GM23338 (cell line): ENCODE measurements at regions not wholly inside any gene's neighbourhood (a gene's known extent, or its start where the extent isn't known, plus 50 kb on each side); places are given as distances from the start of the nearest gene placed in this dataset.

Source experiments
- EZH2 ChIP-seq: fragments of 200-600 bp; sonication (generic); IDR thresholded peaks from one replicate; pipeline ENCODE4 v1.8.0; 2017; ENCODE audit warnings: antibody characterized with exemption, mild to moderate bottlenecking, low read depth; ENCODE audit not compliant: unreplicated experiment
- EZH2phosphoT487 ChIP-seq: fragments of 200-600 bp; sonication (generic); IDR thresholded peaks from one replicate; pipeline ENCODE4 v1.8.1; 2018; ENCODE audit warnings: antibody characterized with exemption; ENCODE audit not compliant: unreplicated experiment
- TF ChIP-seq, protein P1 (sequence below), 2 experiments: fragments of 200-600 bp in 1 of 2; sonication (generic) in 1 of 2; conservative IDR thresholded peaks; 2 replicates each; pipeline versions ENCODE4 v1.5.1 to v1.6.1; 2016 to 2017; ENCODE audit warnings: antibody characterized with exemption in 2 of 2, low read depth in 2 of 2, mild to moderate bottlenecking in 2 of 2, moderate library complexity in 1 of 2
- TF ChIP-seq, protein P2 (sequence below): IDR thresholded peaks from 2 replicates; pipeline ENCODE4 v1.6.1; 2016; ENCODE audit warnings: antibody characterized with exemption

DNA sequence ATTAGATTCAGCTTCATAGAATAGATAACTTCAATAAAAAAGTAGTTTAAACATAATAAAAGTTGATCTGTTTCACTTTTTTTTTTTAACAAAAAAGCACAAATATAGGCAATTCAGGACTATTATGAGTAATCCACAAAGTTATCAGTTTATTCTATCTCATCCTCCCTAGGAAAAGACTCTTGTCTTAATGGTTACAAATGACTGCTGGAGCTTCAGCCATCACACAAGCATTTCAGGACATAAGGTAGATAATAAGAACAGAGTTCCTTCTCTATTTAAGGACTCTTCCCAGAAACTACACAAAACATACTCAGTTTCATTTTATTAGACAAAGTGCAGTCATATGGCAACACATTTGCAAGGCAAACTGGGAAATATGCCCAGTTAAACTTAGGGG, 357.6 kb upstream of the SETBP1 start:
- TF ChIP-seq, protein P1, sequence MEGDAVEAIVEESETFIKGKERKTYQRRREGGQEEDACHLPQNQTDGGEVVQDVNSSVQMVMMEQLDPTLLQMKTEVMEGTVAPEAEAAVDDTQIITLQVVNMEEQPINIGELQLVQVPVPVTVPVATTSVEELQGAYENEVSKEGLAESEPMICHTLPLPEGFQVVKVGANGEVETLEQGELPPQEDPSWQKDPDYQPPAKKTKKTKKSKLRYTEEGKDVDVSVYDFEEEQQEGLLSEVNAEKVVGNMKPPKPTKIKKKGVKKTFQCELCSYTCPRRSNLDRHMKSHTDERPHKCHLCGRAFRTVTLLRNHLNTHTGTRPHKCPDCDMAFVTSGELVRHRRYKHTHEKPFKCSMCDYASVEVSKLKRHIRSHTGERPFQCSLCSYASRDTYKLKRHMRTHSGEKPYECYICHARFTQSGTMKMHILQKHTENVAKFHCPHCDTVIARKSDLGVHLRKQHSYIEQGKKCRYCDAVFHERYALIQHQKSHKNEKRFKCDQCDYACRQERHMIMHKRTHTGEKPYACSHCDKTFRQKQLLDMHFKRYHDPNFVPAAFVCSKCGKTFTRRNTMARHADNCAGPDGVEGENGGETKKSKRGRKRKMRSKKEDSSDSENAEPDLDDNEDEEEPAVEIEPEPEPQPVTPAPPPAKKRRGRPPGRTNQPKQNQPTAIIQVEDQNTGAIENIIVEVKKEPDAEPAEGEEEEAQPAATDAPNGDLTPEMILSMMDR (conservative IDR thresholded peaks at IDR 0.05; ENCODE audit: low read depth in 2 of 2), result no peak
- TF ChIP-seq, protein P2, sequence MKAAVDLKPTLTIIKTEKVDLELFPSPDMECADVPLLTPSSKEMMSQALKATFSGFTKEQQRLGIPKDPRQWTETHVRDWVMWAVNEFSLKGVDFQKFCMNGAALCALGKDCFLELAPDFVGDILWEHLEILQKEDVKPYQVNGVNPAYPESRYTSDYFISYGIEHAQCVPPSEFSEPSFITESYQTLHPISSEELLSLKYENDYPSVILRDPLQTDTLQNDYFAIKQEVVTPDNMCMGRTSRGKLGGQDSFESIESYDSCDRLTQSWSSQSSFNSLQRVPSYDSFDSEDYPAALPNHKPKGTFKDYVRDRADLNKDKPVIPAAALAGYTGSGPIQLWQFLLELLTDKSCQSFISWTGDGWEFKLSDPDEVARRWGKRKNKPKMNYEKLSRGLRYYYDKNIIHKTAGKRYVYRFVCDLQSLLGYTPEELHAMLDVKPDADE, result no peak
- TF ChIP-seq EZH2phosphoT487 (no peak), EZH2 (no peak)
